ENCODE measurements at regions not wholly inside any gene's neighbourhood (a gene's known extent, or its start where the extent isn't known, plus 50 kb on each side); places are given as distances from the start of the nearest gene placed in this dataset.

DNA sequence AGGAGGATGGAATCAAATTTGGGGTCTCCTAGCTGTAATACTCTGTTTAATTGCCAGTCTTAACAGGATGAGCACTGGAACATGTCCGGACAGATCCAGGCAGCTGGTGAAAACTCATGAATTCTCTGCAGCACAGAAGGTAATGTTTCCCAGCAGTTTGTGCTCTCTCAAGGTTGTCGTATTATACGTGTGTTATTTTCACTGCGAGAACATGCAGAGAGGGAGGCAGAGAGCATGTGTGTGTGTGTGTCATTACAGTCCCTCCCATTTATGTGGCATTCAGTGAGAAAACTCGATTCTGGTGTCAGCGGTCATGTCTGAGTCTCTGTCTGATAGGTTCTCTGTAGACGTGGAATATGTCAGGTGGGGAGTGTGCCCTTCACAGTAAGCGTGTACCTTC lies 150.2 kb upstream of the POU3F3 start:
- no peak overlapping the region for H3K4me3 ChIP-seq (IDR thresholded peaks at IDR 0.05; ENCODE audit: insufficient read depth, low read depth, low read length)
- H2AFZ ChIP-seq (ENCODE audit: low read depth) = no peak overlapping the region
- no peaks in the 10 kb centered on the region for H3K27me3 ChIP-seq (ENCODE audit: insufficient read depth, low read depth)
- H3K4me1 ChIP-seq (ENCODE audit: low read depth, poor library complexity, severe bottlenecking) = no peaks in the 10 kb centered on the region
- TF ChIP-seq, protein P1, sequence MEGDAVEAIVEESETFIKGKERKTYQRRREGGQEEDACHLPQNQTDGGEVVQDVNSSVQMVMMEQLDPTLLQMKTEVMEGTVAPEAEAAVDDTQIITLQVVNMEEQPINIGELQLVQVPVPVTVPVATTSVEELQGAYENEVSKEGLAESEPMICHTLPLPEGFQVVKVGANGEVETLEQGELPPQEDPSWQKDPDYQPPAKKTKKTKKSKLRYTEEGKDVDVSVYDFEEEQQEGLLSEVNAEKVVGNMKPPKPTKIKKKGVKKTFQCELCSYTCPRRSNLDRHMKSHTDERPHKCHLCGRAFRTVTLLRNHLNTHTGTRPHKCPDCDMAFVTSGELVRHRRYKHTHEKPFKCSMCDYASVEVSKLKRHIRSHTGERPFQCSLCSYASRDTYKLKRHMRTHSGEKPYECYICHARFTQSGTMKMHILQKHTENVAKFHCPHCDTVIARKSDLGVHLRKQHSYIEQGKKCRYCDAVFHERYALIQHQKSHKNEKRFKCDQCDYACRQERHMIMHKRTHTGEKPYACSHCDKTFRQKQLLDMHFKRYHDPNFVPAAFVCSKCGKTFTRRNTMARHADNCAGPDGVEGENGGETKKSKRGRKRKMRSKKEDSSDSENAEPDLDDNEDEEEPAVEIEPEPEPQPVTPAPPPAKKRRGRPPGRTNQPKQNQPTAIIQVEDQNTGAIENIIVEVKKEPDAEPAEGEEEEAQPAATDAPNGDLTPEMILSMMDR (conservative IDR thresholded peaks at IDR 0.05; ENCODE audit: low read depth, low read length) = no peak
- H3K79me2 ChIP-seq (ENCODE audit: insufficient read depth, low read depth) = no peaks in the 10 kb centered on the region
- no peak overlapping the region for H3K4me2 ChIP-seq
- no peak overlapping the region for H3K27ac ChIP-seq
- no peaks in the 10 kb centered on the region for H4K20me1 ChIP-seq (ENCODE audit: insufficient read depth)
- H3K36me3 ChIP-seq (ENCODE audit: insufficient read depth) = no peaks in the 10 kb centered on the region
- H3K9ac ChIP-seq = no peak overlapping the region

GRCh38 chr2:104704496-104705245 lies 149.2 kb upstream of the POU3F3 start:
- Histone ChIP-seq H2AFZ (ENCODE audit: low read depth) (no peak overlapping the region), H3K36me3 (ENCODE audit: insufficient read depth) (no peaks in the 10 kb centered on the region), H4K20me1 (ENCODE audit: insufficient read depth) (no peaks in the 10 kb centered on the region), H3K27me3 (ENCODE audit: insufficient read depth, low read depth) (no peaks in the 10 kb centered on the region), H3K4me2 (no peak overlapping the region), H3K4me1 (ENCODE audit: low read depth, poor library complexity, severe bottlenecking) (no peaks in the 10 kb centered on the region), H3K79me2 (ENCODE audit: insufficient read depth, low read depth) (no peaks in the 10 kb centered on the region), H3K27ac (no peak overlapping the region), H3K4me3 (IDR thresholded peaks at IDR 0.05; ENCODE audit: insufficient read depth, low read depth, low read length) (no peak overlapping the region), H3K9ac (no peak overlapping the region)
- TF ChIP-seq, protein P1 (conservative IDR thresholded peaks at IDR 0.05; ENCODE audit: low read depth, low read length) = no peak

GRCh38 chr2:104707056-104707455 lies 146.9 kb upstream of the POU3F3 start:
- H3K27me3 ChIP-seq (ENCODE audit: insufficient read depth, low read depth) = no peaks in the 10 kb centered on the region
- TF ChIP-seq, protein P1 (conservative IDR thresholded peaks at IDR 0.05; ENCODE audit: low read depth, low read length) = no peak
- no peak overlapping the region for H3K4me3 ChIP-seq (IDR thresholded peaks at IDR 0.05; ENCODE audit: insufficient read depth, low read depth, low read length)
- H3K4me1 ChIP-seq (ENCODE audit: low read depth, poor library complexity, severe bottlenecking) = no peaks in the 10 kb centered on the region
- no peaks in the 10 kb centered on the region for H3K36me3 ChIP-seq (ENCODE audit: insufficient read depth)
- no peak overlapping the region for H2AFZ ChIP-seq (ENCODE audit: low read depth)
- no peak overlapping the region for H3K9ac ChIP-seq
- no peak overlapping the region for H3K4me2 ChIP-seq
- no peak overlapping the region for H3K27ac ChIP-seq
- H4K20me1 ChIP-seq (ENCODE audit: insufficient read depth) = no peaks in the 10 kb centered on the region
- H3K79me2 ChIP-seq (ENCODE audit: insufficient read depth, low read depth) = no peaks in the 10 kb centered on the region

- TF ChIP-seq, protein P1 (conservative IDR thresholded peaks at IDR 0.05; ENCODE audit: low read depth, low read length) = no peak
Observed at GRCh38 chr2:104708967-104709366, 144.9 kb upstream of the POU3F3 start.

More at GRCh38 chr2:104708967-104709366, 144.9 kb upstream of the POU3F3 start:
- Histone ChIP-seq H3K36me3 (ENCODE audit: insufficient read depth) (no peaks in the 10 kb centered on the region), H3K79me2 (ENCODE audit: insufficient read depth, low read depth) (no peaks in the 10 kb centered on the region), H3K4me3 (IDR thresholded peaks at IDR 0.05; ENCODE audit: insufficient read depth, low read depth, low read length) (no peak overlapping the region), H3K27ac (no peak overlapping the region), H3K9ac (no peak overlapping the region), H4K20me1 (ENCODE audit: insufficient read depth) (no peaks in the 10 kb centered on the region), H2AFZ (ENCODE audit: low read depth) (no peak overlapping the region), H3K27me3 (ENCODE audit: insufficient read depth, low read depth) (no peaks in the 10 kb centered on the region), H3K4me1 (ENCODE audit: low read depth, poor library complexity, severe bottlenecking) (no peaks in the 10 kb centered on the region), H3K4me2 (no peak overlapping the region)
